ENCODE measurements at regions not wholly inside any gene's neighbourhood (a gene's known extent, or its start where the extent isn't known, plus 50 kb on each side); places are given as distances from the start of the nearest gene placed in this dataset.

- TF ChIP-seq CTCF (IDR thresholded peaks at IDR 0.05; ENCODE audit: low read length) (no peak), EZH2phosphoT487 (IDR thresholded peaks at IDR 0.05; ENCODE audit: low read length) (no peak)
Measured at GRCh38 chr5:4245511-4245910, 649.9 kb downstream of the IRX1 start.

Measured in MM.1S (cell line).